NCI-H1694 treated with DMSO at 0.1 percent for 48 hours (cell line): ENCODE measurements at regions not wholly inside any gene's neighbourhood (a gene's known extent, or its start where the extent isn't known, plus 50 kb on each side); places are given as distances from the start of the nearest gene placed in this dataset.

Experiments
- DNase-seq: peaks from one replicate; lab custom pipeline; 2025; lab: John Stamatoyannopoulos, UW

GRCh38 chr6:88244721-88245120, 78.6 kb upstream of the CNR1 start:
- no peak for DNase-seq

- no peak for DNase-seq
Measured at GRCh38 chr6:88238901-88239300, 72.8 kb upstream of the CNR1 start.

GRCh38 chr6:88238065-88238464, 71.9 kb upstream of the CNR1 start:
- peak; percentile 18 for DNase-seq

- DNase-seq, result no peak
Measured at GRCh38 chr6:88236612-88237360, 70.6 kb upstream of the CNR1 start.

- DNase-seq, result no peak
Measured at GRCh38 chr6:88232753-88233152, 66.6 kb upstream of the CNR1 start.

GRCh38 chr6:88223298-88223697, 57.2 kb upstream of the CNR1 start:
- no peak for DNase-seq

GRCh38 chr6:88220493-88220892, 54.3 kb upstream of the CNR1 start:
- DNase-seq, result no peak

- DNase-seq, result no peak
Measured at GRCh38 chr6:88216182-88216581, 50.0 kb upstream of the CNR1 start.
